PC-9 (cell line): ENCODE measurements at regions not wholly inside any gene's neighbourhood (a gene's known extent, or its start where the extent isn't known, plus 50 kb on each side); places are given as distances from the start of the nearest gene placed in this dataset.

Experiments
- BruUV-seq: library from RNA; stranded (reverse); fragments of 400-500 nt; replicated peaks from 2 replicates; lab custom pipeline; 2021; lab: Mats Ljungman, UMichigan
- CTCF ChIA-PET: fragments of 300-600 bp; sonication (Branson Sonifier 250); formaldehyde crosslinking; loops from one replicate; lab custom pipeline; 2022; ENCODE audit warnings: antibody characterized with exemption; lab: Charles Lee
- POLR2A ChIA-PET: fragments of 300-600 bp; sonication (Branson Sonifier 250); formaldehyde crosslinking; loops from one replicate; lab custom pipeline; 2022; ENCODE audit warnings: antibody characterized with exemption; ENCODE audit not compliant: unreplicated experiment; lab: Charles Lee
- DNase-seq, 2 experiments: peaks; one replicate each; pipeline versions ENCODE4 v3.0.0 to v3.0.0-alpha.2; 2015 to 2022; ENCODE audit warnings: mixed read lengths in 1 of 2
- H2AFZ ChIP-seq: fragments of 200-600 bp; sonication (generic); 2 replicates; pipeline ENCODE4 v1.8.1; 2017; ENCODE audit warnings: antibody characterized with exemption
- H3F3A ChIP-seq: fragments of 200-600 bp; sonication (generic); 2 replicates; pipeline ENCODE4 v1.8.1; 2017; ENCODE audit warnings: antibody characterized with exemption, mild to moderate bottlenecking, low read depth; ENCODE audit not compliant: insufficient read depth
- H3K27ac ChIP-seq: fragments of 200-600 bp; sonication (generic); 2 replicates; pipeline ENCODE4 v1.6.1; 2016; ENCODE audit warnings: mixed run types
- H3K27me3 ChIP-seq: fragments of 200-600 bp; sonication (generic); 2 replicates; pipeline ENCODE4 v1.6.1; 2016; ENCODE audit warnings: low read depth, mixed run types; ENCODE audit not compliant: insufficient read depth
- H3K36me3 ChIP-seq: fragments of 200-600 bp; sonication (generic); 2 replicates; pipeline ENCODE4 v1.6.1; 2016; ENCODE audit warnings: low read depth, mixed run types
- H3K4me1 ChIP-seq: fragments of 200-600 bp; sonication (generic); replicated peaks from 2 replicates; pipeline ENCODE4 v1.6.1; 2016; ENCODE audit warnings: mixed run types; ENCODE audit not compliant: insufficient read depth
- H3K4me2 ChIP-seq: fragments of 200-600 bp; sonication (generic); 2 replicates; pipeline ENCODE4 v1.6.1; 2017; ENCODE audit warnings: mixed run types
- H3K4me3 ChIP-seq: fragments of 200-600 bp; sonication (generic); 2 replicates; pipeline ENCODE4 v1.6.1; 2016; ENCODE audit warnings: mixed run types
- H3K79me2 ChIP-seq: fragments of 200-600 bp; sonication (generic); 2 replicates; pipeline ENCODE4 v1.6.1; 2017; ENCODE audit warnings: low read depth, mixed run types
- H3K9me2 ChIP-seq: fragments of 200-600 bp; sonication (generic); 2 replicates; pipeline ENCODE4 v1.8.1; 2017; ENCODE audit warnings: mild to moderate bottlenecking; ENCODE audit not compliant: insufficient read depth
- H3K9me3 ChIP-seq: fragments of 200-600 bp; sonication (generic); 2 replicates; pipeline ENCODE4 v1.8.1; 2016; ENCODE audit warnings: low read depth; ENCODE audit not compliant: insufficient read depth
- H4K20me1 ChIP-seq: fragments of 200-600 bp; sonication (generic); 2 replicates; pipeline ENCODE4 v1.8.1; 2017; ENCODE audit not compliant: insufficient read depth
- CTCF ChIP-seq: fragments of 200-600 bp; sonication (generic); conservative IDR thresholded peaks from 2 replicates; pipeline ENCODE4 v1.6.1; 2017; ENCODE audit warnings: mixed run types, antibody characterized with exemption, mild to moderate bottlenecking, moderate library complexity
- EZH2 ChIP-seq: fragments of 200-600 bp; sonication (generic); IDR thresholded peaks from 2 replicates; pipeline ENCODE4 v1.8.0; 2017; ENCODE audit warnings: antibody characterized with exemption, low read depth
- intact Hi-C: fragments of 100-400 bp; cut with micrococcal nuclease; formaldehyde crosslinking; loops from one replicate; pipeline ENCODE4 v1.10.0; 2022; ENCODE audit not compliant: unreplicated experiment

- TF ChIP-seq EZH2: no peak
- TF ChIP-seq CTCF: no peak
- Histone ChIP-seq H3K36me3 (no peaks in the 10 kb centered on the region), H3K4me1 (no peaks in the 10 kb centered on the region), H3K9me2 (no peaks in the 10 kb centered on the region), H4K20me1 (no peaks in the 10 kb centered on the region), H3K9me3 (no peaks in the 10 kb centered on the region), H3K79me2 (no peaks in the 10 kb centered on the region), H3K27me3 (no peaks in the 10 kb centered on the region), H3F3A (no peaks in the 10 kb centered on the region), H3K4me2 (no peak overlapping the region), H3K27ac (no peak overlapping the region), H2AFZ (no peak overlapping the region), H3K4me3 (no peak overlapping the region)
- CTCF ChIA-PET: no interaction called here
- no TSS peak for BruUV-seq
- intact Hi-C loops: no loop called here
- POLR2A ChIA-PET: no interaction called here
- DNase-seq: no peak
Observed at GRCh38 chr9:79369676-79370075, 202.1 kb upstream of the TLE4 start.

GRCh38 chr9:79371301-79371700 lies 200.5 kb upstream of the TLE4 start:
- Histone ChIP-seq H3F3A (no peaks in the 10 kb centered on the region), H3K4me1 (no peaks in the 10 kb centered on the region), H4K20me1 (no peaks in the 10 kb centered on the region), H3K36me3 (no peaks in the 10 kb centered on the region), H3K27ac (no peak overlapping the region), H3K4me3 (no peak overlapping the region), H2AFZ (no peak overlapping the region), H3K4me2 (no peak overlapping the region), H3K27me3 (no peaks in the 10 kb centered on the region), H3K9me3 (no peaks in the 10 kb centered on the region), H3K9me2 (no peaks in the 10 kb centered on the region), H3K79me2 (no peaks in the 10 kb centered on the region)
- no TSS peak for BruUV-seq
- DNase-seq: no peak
- ChIA-PET POLR2A (no interaction called here), CTCF (no interaction called here)
- TF ChIP-seq CTCF (no peak), EZH2 (no peak)
- intact Hi-C loops: no loop called here

GRCh38 chr9:79371948-79372555 lies 199.7 kb upstream of the TLE4 start:
- Histone ChIP-seq H3K36me3 (no peaks in the 10 kb centered on the region), H2AFZ (no peak overlapping the region), H3K9me3 (no peaks in the 10 kb centered on the region), H3K4me2 (no peak overlapping the region), H3K79me2 (no peaks in the 10 kb centered on the region), H3K27ac (no peak overlapping the region), H3K9me2 (no peaks in the 10 kb centered on the region), H3F3A (no peaks in the 10 kb centered on the region), H3K4me1 (no peaks in the 10 kb centered on the region), H3K4me3 (no peak overlapping the region), H3K27me3 (no peaks in the 10 kb centered on the region), H4K20me1 (no peaks in the 10 kb centered on the region)
- ChIA-PET CTCF (no interaction called here), POLR2A (no interaction called here)
- DNase-seq: no peak
- intact Hi-C loops: no loop called here
- no peak for TF ChIP-seq EZH2
- no peak for TF ChIP-seq CTCF
- no TSS peak for BruUV-seq
